AG04450 (cell line): ENCODE measurements at regions not wholly inside any gene's neighbourhood (a gene's known extent, or its start where the extent isn't known, plus 50 kb on each side); places are given as distances from the start of the nearest gene placed in this dataset.

ENCODE experiments used
- CTCF ChIA-PET: fragments of 300-600, 350-600 bp; formaldehyde crosslinking; extraction: SDS; loops from one replicate; lab custom pipeline; 2022; ENCODE audit warnings: antibody characterized with exemption, inconsistent platforms; lab: Charles Lee
- POLR2A ChIA-PET: fragments of 350-600 bp; formaldehyde crosslinking; extraction: SDS; loops from one replicate; lab custom pipeline; 2021; ENCODE audit warnings: antibody characterized with exemption, inconsistent platforms; lab: Yijun Ruan, JAX
- DNase-seq: peaks from one replicate; pipeline ENCODE4 v3.0.0-alpha.2; 2011; ENCODE audit warnings: low read depth, low spot score
- H3K27ac ChIP-seq: one replicate; pipeline ENCODE4 v1.5.1; 2012; ENCODE audit warnings: low read depth, low read length, control low read depth
- H3K27me3 ChIP-seq: one replicate; pipeline ENCODE4 v1.6.0; 2012; ENCODE audit warnings: low read length; ENCODE audit not compliant: control insufficient read depth, insufficient read depth
- H3K4me3 ChIP-seq: 2 replicates; pipeline ENCODE4 v1.5.1; 2011; ENCODE audit warnings: mild to moderate bottlenecking, low read depth, low read length, control low read depth
- H3K9me3 ChIP-seq: 2 replicates; pipeline ENCODE4 v1.5.1; 2012; ENCODE audit warnings: low read length; ENCODE audit not compliant: control insufficient read depth, insufficient read depth
- CTCF ChIP-seq: IDR thresholded peaks from 2 replicates; pipeline ENCODE4 v1.5.1; 2011; ENCODE audit warnings: low read depth, low read length, control low read depth, inconsistent platforms

DNA sequence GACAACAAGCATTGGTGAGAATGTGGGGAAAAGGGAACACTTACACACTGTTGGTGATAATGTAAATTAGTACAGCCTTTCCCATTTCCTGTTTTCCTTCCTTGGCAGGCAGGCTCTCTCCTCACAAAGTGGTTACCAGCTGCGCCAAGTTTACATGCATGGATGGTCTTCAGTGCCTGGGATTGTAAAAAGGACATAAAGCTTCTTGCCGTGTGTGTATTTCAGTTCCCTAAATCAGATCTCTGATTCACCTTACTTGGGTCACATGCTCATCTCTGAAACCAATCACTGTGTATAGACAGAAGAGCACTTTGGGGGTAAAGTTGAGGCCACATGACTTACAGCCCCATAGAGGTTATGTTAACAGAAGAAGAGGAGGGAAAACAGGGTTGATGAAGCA lies 92.8 kb downstream of the CAVIN4 start:
- ChIA-PET CTCF (no interaction called here), POLR2A (no interaction called here)
- Histone ChIP-seq H3K4me3 (no peak overlapping the region), H3K27me3 (no peaks in the 10 kb centered on the region), H3K27ac (no peak overlapping the region), H3K9me3 (no peaks in the 10 kb centered on the region)
- no peak for DNase-seq
- no peak for TF ChIP-seq CTCF

DNA sequence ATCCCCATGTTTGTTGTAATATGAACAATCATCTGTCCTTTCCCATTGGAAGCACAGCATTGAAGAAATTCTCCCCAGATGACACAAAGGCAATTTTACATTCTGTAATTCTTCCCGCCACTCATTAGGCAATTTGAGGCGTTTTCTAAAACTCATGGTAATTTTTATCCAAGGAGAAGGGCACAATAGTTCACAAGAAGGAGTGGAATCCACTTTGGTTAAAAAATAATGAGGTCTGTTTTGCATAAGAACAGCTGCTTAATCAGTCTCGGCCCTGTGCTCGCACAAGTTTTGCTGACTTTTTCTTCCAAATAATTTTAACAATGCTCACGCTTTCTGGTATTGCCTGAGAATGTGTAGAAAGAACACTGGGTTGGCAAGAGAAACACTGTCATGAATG lies 94.0 kb downstream of the CAVIN4 start:
- no peak for TF ChIP-seq CTCF
- Histone ChIP-seq H3K27me3 (no peaks in the 10 kb centered on the region), H3K4me3 (no peak overlapping the region), H3K9me3 (no peaks in the 10 kb centered on the region), H3K27ac (no peak overlapping the region)
- DNase-seq: no peak
- CTCF ChIA-PET: no interaction called here
- POLR2A ChIA-PET: no interaction called here

DNA sequence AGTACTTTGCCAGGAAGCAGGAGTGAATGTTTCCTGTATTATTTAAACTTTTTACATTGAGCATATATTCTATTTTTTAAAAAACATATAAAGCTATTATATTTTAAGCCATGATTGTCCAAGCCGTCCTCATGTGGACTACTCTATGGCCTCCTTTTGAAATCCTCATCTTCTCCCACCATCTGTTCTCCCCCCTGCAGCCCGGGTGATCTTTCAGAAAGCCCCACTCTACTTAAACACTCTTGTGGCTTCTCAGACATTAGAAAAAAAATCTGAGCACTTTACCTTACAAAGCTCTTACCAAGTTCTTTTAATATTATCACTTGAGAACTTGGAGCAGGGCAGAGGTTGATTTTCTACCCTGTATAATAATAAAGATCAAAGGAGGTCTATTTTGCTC lies 95.4 kb downstream of the CAVIN4 start:
- TF ChIP-seq CTCF: no peak
- no peak overlapping the region for H3K4me3 ChIP-seq
- no peak for DNase-seq
- no peaks in the 10 kb centered on the region for H3K9me3 ChIP-seq
- POLR2A ChIA-PET: no interaction called here
- no peak overlapping the region for H3K27ac ChIP-seq
- H3K27me3 ChIP-seq: no peaks in the 10 kb centered on the region
- CTCF ChIA-PET: no interaction called here

DNA sequence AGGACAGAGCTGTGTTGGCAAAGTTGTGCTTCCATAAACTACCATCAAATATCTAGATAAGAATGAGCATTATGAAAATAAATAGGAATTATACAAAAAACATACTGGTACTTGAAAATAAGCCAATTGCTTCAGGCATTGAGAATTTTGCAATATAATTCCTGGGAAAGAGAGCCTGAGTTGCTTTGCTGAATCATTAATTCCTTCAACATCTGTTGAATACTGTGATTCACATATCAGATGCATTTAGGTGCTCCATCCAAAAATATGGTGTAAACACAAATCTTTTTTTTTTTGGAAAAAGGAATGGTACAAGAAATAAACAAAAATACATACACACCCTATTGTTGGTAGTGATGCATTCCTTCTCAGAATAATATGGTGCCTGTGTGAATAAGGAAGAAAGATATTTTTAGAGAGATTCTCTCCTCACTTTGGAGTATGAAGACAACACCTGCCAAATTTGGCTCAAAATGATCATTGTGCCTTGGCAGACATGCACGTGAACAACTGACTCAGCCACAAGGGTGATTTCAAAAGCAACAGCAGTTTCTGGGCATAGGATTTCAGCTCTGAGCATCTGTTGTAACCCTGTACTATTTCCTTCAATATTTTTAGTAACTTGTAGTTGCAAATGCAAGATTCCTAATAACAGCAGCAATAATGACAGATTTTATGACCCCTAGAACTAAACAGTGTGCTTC lies 96.7 kb downstream of the CAVIN4 start:
- no peaks in the 10 kb centered on the region for H3K27me3 ChIP-seq
- H3K4me3 ChIP-seq: no peak overlapping the region
- H3K9me3 ChIP-seq: no peaks in the 10 kb centered on the region
- no peak for TF ChIP-seq CTCF
- DNase-seq: no peak
- ChIA-PET POLR2A (no interaction called here), CTCF (no interaction called here)
- H3K27ac ChIP-seq: no peak overlapping the region

GRCh38 chr9:100679834-100680233 lies 102.0 kb downstream of the CAVIN4 start:
- ChIA-PET CTCF (no interaction called here), POLR2A (no interaction called here)
- no peak for TF ChIP-seq CTCF
- DNase-seq: no peak
- Histone ChIP-seq H3K27ac (no peak overlapping the region), H3K9me3 (no peaks in the 10 kb centered on the region), H3K4me3 (no peak overlapping the region), H3K27me3 (no peaks in the 10 kb centered on the region)
